NCI-H2107 (cell line): ENCODE measurements at regions not wholly inside any gene's neighbourhood (a gene's known extent, or its start where the extent isn't known, plus 50 kb on each side); places are given as distances from the start of the nearest gene placed in this dataset.
A peak's percentile ranks its signal among the peaks of the same experiment; 100 is the strongest.

Experiments used
- DNase-seq: peaks from one replicate; lab custom pipeline; 2025; lab: John Stamatoyannopoulos, UW

DNA sequence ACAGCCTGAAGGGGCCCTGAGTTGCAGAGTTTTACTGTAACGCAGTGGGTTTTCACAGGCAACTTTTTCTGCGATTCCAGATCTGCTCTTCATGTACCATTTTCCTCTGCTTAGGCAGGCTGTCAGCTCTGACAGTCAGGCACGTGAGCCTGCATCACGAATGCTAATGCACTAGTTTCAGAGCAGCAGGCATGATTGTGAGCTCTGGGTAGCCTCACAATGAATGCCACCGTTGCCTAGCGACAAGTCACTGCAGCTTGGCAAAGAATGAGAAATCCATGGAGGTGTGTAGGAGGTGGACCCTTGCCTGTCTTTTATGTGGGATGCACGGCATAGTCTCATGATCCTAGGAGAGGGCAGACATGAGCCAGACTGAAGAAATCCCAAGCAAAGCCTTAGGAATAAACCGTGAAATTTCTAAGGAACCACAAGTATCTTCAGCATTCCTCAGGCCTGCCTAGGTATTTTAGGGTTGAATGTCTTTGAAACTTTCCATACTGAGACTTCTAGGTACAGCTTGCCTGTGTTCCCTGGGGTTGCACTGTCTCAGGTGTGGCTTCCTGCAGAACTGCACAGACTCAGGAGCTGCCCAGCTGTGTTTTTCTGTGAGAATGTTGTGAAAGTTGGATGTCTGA lies 774.7 kb upstream of the TSPY4 start:
- no peak for DNase-seq

DNA sequence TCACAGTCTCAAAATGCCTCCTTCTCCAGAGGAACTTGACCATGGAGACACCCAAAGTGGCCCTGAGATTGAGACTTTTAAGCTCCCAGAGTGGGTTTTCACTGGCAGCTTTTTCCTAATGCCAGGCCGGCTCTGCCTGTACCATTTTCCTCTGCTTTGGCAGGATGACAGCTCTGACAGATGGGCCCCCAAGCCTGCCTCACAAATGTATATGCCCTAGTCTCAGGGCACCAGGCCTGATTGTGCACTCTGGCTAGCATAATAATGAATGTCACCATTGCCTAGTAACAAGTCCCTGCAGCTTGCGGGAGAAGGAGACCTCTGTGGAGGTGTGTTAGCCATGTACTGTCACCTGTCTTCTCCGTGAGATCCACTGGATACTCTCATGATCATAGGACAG lies 772.8 kb upstream of the TSPY4 start:
- DNase-seq = no peak

DNA sequence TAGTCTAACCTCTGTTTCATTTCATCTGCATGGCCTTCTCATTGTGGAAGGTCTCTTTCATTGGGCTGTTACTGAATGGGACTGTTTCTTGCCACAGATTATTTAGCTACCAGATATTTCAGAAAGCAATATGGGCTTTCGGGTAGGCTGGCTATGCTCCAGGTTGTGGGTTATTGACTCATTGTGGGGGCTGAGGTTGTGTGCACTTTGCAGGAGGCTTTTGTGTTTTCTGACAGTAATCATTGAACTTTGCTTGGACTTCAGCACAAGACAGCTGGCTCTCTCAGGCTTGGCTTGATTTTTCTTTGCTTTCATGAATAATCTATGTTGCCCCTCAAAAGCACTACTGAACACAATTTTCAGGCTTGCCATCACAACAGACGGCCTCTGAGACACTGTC lies 771.1 kb upstream of the TSPY4 start:
- no peak for DNase-seq

DNA sequence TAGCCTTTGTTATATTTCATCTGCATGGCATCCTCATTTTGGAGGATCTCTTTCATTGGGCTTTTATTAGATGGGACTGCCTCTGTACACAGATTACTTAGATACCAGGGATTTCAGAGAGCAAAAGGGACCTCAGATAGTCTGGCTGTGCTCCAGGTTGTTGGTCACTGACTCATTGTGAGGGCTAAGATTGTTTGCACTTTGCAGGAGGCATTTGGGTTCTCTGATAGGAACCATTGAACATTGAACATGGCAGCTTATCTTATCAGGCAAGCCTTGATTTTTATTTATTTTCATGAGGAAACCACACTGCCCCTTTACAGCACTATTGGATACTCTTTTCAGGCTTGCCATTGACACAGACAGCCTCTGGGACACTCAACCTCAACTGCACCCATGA lies 766.9 kb upstream of the TSPY4 start:
- DNase-seq = no peak

DNA sequence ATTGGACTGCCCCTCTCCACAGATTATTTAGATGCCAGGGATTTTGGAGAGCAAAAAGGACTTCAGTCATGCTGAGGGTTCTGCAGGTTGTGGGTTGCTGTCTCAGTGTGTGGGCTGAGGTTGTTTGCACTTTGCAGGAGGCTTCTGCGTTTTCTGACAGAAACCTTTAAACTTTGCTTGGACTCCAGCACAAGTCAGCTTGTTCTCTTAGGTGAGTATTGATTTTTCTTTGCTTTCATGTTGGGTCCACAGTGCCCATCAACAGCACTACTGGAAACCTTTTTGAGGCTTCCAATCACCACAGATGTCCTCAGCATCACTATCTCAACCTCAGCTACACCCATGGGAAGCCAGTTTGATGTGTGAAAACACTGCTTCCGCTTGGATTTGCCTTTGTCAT lies 764.3 kb upstream of the TSPY4 start:
- no peak for DNase-seq

DNA sequence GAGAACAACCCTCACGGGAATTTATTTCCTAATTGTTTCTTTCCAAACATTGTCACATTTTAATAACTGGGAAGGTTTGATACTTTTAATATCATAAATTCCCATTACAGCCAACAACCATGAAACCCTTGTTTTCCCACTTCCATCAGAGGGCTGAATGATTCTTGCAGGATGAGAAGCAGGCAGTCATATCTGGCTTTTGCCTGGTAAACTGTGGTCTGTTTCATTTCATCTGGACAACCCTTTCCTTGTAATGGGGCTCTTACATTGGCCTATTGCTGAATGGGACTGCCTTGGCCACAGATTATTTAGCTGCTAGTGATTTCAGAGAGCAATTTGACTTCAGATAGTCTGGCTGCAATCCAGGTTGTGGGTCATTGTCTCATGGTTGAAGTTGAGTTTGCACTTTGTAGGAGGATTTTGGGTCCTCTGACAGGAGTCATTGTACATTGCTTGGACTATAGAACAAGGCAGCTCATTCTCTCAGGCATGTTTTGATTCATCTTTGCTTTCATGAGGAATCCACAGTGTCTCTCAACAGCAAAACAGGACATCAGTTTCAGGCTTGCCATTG lies 754.9 kb upstream of the TSPY4 start:
- DNase-seq = no peak

DNA sequence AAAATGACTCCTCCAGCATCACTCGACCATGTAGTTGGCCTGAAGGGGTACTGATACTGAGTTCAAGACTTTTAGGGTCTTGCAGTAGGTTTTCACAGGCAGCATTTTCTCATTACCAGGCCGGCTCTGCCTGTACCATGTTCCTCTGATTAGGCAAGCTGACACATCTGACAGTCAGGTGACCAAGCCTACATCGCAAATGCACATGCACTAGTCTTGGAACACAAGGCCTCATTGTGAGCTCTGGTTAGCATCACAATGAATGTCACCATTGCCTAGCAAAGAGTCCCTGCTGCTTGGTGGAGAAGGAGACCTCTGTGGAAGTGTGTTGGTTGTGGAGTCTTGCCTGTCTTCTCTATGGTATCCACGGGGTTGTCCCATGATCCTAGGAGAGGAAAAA lies 754.1 kb upstream of the TSPY4 start:
- DNase-seq = no peak

DNA sequence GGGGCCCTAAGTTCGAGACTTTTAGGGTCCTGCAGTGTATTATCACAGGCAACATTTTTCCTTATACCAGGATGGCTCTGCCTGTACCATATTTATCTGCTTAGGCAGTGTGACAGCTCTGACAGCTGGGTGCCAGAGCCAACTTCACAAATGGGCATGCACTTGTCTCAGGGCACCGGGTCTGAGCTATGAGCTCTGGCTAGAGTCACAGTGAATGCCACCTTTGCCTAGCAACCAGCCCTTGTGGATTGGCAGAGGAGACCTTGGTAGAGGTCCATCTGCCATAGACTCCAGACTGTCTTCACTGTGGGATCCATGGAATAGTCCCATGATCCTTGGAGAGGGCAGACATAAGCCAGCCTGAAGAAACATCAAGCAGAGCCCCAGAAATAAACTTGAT lies 746.6 kb upstream of the TSPY4 start:
- DNase-seq = no peak

DNA sequence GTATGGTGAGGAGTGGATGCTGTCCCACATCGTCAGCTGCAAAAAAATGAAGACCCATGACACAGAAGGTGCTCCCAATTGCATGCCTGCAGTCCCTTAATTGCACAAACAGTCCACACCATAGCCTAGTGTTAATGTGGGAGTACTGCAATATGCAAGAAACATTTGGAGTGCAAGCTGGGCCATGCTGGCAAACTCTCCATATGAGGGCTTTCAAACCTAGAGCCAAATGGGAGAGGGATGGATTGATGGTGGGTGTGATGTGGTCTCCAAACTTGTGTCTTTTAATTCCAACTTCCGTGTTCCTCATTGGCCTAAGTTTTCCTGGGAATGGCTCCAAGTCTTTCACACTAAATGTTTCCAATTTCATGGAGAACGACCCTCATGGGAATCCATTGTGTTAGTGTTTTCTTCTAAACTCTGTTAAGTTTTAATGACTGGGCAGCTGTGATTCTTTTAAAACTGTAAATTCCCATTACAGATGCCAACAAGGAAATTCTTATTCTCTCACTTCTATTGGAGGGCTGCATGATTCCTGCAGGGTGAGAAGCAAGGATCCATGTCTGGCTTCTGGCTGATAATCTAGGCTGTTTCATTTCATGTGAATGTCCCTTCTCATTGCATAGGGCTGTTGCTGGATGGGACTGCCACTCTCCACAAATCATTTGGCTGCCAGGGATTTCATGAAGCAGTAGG lies 745.3 kb upstream of the TSPY4 start:
- DNase-seq = no peak

DNA sequence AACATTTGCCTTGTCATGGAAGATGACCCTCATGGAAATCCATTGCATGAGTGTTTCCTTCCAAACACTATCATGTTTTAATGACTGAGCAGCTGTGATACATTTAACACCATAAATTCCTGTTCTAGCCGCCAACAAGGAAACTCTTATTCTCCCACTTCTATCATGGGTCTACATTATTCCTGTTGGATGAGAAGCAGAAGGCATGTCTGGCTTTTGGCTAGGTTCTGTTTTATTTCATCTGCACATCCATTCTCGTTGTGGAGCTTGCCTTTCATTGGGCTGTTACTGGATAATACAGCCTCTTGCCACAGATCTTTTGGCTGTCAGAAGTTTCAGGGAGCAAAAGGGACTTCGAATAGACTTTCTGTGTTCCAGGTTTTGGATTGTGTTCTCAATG lies 742.6 kb upstream of the TSPY4 start:
- DNase-seq = no peak

DNA sequence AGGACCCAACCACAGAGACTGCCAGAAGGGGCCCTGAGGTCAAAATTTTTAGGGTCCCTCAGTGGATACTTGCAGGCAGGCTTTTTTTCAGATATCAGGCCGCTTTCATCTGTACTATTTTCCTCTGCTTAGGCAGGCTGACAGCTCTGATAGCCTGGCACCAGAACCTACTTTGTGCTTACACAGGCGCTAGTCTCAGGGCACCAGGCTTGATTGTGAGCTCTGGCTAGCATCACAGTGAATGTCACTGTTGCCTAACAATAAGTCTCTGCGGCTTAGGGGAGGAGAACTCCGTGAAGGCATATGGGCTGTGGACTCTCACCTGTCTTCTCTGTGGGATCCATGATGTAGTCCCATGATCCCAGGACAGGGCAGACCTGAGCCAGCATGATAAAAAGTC lies 738.1 kb upstream of the TSPY4 start:
- DNase-seq = no peak

DNA sequence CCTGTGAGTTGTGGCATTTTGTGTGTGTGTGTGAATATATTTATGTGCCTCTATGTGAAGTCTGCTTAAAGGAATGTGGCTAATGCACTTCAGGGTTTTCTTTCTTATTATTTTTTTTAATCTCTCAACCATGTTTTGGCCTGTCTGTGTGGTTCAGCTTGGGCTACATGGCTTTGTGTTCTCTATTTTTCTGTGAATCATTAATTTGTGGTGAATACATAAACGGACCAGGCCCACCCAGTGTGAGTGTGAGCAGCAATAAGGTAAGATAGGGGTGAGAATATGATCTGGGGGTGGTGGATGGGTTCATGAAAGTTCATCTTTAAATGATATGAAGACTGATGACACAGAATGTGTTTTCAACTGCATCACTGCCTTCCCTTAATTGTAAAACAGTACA lies 726.6 kb upstream of the TSPY4 start:
- DNase-seq = no peak

DNA sequence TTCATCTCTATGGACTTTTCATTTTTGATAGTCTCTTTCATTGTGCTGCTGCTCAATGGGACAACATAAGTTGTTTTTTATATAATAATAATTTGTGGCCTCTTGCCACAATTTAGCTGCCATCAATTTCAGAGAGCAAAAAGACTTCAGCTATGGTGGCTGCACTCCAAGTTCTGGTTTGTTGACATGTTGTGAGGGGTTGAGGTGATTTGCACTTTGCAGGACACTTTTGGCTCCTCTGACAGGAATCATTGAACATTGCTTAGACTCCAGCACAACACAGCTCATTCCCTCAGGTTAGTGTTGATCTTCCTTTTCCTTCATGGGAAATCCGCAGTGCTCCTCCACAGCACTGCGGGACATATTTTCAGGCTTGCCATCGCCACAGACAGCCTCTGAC lies 725.4 kb upstream of the TSPY4 start:
- no peak for DNase-seq

DNA sequence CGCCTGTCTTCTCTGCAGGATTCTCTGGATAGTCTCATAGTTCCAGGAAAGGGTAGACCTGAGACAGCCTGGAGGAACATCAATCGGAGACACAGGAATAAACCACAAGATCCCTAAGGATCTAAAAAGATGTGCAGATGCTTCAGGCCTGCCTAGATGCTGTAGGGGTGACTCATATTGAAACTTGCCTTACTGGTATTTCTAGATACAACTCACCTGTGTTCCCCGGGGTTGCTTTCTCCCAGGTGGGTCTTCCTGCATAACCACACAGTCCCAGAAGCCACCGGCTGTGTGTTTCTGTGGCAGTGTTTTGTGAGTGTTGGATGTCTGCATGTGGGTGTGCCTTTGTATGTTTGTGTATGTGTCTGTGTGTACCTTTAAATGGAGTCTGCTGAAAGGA lies 719.0 kb upstream of the TSPY4 start:
- DNase-seq = no peak

DNA sequence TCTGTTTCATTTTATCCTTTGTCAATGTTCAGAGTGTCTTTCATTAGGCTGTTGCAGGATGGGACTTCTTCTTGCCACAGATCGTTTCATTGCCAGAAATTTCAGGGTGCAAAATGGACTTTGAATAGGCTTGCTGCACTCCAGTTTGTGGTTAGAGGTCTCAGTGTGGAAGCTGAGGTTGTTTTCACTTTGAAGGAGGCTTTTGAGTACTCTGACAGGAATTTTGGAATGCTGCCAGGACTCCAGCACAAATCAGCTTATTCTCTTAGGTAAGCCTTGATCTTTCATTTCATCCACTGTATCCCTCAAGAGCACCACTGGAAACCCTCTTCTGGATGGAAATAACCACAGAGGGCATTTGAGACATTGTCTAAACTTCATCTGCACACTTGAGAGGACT lies 715.1 kb upstream of the TSPY4 start:
- DNase-seq = peak; percentile 1

DNA sequence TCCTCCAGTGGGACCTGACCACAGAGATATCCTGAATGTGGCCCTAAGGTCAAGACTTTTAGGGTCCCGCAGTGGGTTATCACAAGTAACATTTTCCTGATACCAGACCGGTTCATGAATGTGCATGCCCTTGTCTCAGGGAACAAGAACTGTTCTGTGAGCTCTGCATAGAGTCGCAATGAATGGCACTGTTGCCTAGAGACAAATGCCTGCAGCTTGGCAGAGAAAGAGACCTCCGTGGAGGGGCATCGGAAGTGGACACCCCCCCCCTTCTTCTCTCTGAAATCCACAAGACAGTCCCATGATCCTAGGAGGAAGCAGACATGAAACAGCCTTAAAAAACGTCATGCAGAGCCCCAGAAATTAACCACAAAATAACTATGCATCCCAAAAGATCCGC lies 714.4 kb upstream of the TSPY4 start:
- no peak for DNase-seq

DNA sequence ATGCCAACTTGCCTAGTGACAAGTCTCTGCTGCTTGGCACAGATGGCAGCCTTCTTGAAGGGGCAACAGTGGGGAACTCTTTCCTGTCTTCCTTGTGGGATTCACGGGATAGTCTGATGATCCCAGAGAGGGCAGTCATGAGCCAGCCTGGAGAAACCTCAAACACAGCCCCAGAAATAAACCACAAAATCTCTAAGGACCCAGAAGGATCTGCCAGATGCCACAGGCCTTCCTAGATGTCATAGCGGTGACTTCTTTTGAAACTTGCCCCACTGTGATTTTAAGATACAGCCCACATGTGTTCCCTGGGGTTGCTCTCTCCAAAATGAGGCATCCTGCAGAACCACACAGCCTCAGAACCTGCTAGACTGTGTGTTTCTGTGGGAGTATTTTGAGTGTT lies 707.6 kb upstream of the TSPY4 start:
- DNase-seq = no peak

DNA sequence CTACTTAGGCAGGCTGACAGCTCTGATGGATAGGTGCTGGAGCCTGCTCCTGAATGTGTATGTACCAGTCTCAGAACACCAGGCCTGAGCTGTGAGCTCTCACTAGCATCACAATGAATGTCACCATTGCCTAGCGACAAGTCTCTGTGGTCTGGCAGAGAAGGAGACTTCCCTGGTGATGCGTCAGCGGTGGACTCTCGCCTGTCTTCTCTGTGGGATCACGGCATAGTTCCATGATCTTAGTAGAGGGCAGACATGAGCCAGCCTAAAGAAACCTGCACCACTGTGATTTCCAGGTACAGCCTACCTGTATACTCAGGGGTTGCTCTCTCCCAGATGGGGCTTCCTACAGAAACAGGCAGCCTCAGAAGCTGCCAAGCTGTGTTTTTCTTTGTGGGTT lies 699.2 kb upstream of the TSPY4 start:
- DNase-seq = no peak

DNA sequence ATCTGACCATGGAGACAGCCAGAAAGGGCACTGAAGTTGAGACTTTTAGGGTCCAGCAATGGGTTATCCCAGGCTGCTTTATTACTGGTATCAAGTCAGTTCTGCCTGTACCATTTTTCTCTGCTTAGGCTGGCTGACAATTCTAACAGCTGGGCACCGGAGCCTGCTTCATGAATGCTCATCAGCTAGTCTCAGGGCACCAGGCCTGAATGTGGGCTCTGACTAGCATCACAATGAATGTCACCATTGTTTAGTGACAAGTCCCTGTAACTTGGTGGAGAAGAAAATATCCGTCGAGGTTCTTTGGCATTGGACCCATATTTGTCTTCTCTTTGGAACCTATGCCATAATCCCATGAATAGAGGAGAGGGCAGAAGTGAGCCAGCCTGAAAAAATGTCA lies 692.3 kb upstream of the TSPY4 start:
- no peak for DNase-seq

DNA sequence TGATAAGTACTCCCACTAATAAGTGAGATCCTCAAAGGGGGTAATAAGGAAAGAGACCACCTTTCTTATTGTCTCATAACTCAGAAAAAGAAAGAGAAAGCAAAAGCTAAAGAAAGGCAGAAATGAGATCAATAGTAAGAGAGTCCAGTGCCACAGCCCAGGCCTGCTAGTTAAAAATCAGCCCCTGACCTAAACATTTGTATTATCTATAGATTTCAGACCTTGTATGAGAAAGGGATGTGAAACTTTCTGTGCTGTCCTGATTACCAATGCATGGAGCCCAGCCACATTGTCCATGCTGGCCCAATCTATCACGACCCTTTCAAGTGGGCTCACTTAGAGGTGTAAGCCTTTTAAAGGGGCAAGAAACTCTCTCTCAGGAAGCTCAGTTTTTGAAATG lies 684.8 kb upstream of the TSPY4 start:
- no peak for DNase-seq

DNA sequence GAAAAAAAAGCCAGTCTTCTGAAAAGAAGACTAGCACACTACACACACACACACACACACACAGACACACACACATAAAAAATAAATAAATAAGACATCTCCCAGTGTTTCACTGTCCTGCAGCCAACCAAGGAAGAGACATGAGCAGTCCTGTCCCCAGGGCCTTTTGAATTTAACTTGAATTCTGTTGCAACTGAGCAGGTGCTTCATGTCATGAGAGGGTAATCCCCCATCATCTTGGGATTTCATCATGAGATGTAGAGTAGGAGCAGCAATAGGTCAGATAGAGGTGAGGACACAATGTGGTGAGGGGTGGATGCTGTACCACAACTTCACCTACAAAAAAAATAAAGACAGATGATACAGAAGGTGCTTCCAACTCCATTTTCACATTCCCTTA lies 682.2 kb upstream of the TSPY4 start:
- no peak for DNase-seq

DNA sequence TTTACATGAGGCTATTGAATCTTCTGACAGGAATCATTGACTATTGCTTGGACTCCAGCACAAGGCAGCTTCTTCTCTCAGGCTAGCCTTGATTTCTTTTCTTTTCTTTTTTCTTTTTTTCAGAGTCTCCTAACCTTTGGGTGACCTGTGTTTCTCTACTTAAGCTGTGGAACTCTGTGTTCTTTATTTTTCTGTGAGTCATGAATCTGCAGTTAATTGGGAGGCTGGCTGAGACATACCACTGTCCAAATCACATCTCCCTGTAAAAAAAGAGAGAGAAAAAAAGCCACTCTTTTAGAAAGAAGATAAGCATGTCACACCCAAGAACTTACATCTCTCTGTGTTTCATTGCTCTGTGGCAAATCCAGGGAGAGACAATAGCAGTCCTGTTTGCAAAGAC lies 681.2 kb upstream of the TSPY4 start:
- DNase-seq = no peak

DNA sequence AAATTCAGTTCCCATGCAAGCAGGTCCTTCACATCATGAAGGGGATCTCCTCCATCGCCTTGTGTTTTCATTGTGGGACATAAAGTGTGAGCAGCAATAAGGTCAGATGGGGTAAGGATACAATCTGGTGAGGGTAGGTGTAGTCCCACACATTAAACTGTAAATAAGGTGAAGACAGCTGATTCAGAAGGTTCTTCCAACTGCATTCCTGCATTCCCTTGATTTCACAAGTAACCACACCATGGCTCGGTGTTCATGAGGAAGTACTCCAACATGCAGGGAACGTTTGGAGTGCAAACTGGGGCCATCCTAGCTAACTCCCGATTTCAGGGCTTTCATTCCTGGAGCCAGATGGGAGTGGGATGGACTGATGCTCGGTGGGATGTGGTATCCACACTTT lies 680.7 kb upstream of the TSPY4 start:
- DNase-seq = no peak

DNA sequence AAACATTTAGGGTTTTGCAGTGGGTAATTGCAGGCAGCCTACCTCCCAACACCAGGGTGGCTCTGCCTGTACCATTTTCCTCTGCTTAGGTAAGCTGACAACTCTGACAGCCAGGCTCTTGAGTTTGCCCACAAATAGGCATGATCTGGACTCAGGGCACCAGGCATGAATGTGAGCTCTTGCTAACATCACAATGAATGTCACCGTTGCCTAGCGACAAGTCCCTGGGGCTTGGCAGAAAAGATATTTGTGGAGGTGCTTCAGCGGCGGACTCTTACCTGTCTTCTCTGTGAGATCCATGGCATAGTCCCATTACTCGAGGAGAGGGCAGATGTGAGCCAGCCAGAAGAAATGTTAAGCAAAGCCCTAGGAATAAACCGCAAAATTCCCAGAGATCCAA lies 677.5 kb upstream of the TSPY4 start:
- DNase-seq = no peak
